ENCODE measurements at regions not wholly inside any gene's neighbourhood (a gene's known extent, or its start where the extent isn't known, plus 50 kb on each side); places are given as distances from the start of the nearest gene placed in this dataset.

GRCh38 chr19:56917998-56918397, 77.5 kb upstream of the PEG3 start:
- ChIA-PET POLR2A (no interaction called here), CTCF (ENCODE audit: low intra/inter-chr PET ratio) (no interaction called here)
- intact Hi-C loops (cut with micrococcal nuclease): no loop called here
- no peak for FAIRE-seq
- H3K79me2 ChIP-seq (ENCODE audit: control insufficient read depth, insufficient read depth, low read length): no peaks in the 10 kb centered on the region
- no TSS peak for BruUV-seq (replicated peaks)
- ATAC-seq: no peak
- H3K27ac ChIP-seq (ENCODE audit: extremely low read depth, low read depth, low read length): no peak overlapping the region
- H3K4me2 ChIP-seq (ENCODE audit: insufficient read depth, low read length): no peak overlapping the region
- no peaks in the 10 kb centered on the region for H3K9me3 ChIP-seq (replicated peaks; ENCODE audit: control insufficient read depth, insufficient read depth, low read depth, low read length)
- H3K4me1 ChIP-seq (replicated peaks in 1 of 2; ENCODE audit: control insufficient read depth in 2 of 2, insufficient read depth in 2 of 2, low read length in 2 of 2): no peaks in the 10 kb centered on the region
- no peaks in the 10 kb centered on the region for H3K9me1 ChIP-seq (ENCODE audit: control insufficient read depth, insufficient read depth, low read length)
- WGBS (ENCODE audit: insufficient coverage, low coverage, missing lambda C conversion rate): 1% methylated on average over 6 of the region's 6 CpGs
- no peak overlapping the region for H3K9ac ChIP-seq (ENCODE audit: insufficient read depth in 1 of 2, low read depth in 2 of 2, low read length in 2 of 2)
- H3K27me3 ChIP-seq (ENCODE audit: control insufficient read depth in 2 of 2, insufficient read depth in 2 of 2, low read length in 2 of 2): no peaks in the 10 kb centered on the region
- H3K4me3 ChIP-seq: no peak overlapping the region
- H2AFZ ChIP-seq (ENCODE audit: low read depth, low read length): no peak overlapping the region
- no peaks in the 10 kb centered on the region for H3K36me3 ChIP-seq (ENCODE audit: control insufficient read depth, insufficient read depth, low read length)
- H4K20me1 ChIP-seq (replicated peaks; ENCODE audit: control insufficient read depth, insufficient read depth, low read length): no peaks in the 10 kb centered on the region
- in situ Hi-C loops (cut with MboI): no loop called here
- DNase-seq (ENCODE audit: extremely low read depth in 1 of 4, low spot score in 3 of 4): no peak
- TF ChIP-seq THAP7 (CRISPR knock-in tag; IDR thresholded peaks at IDR 0.05): no peak
- TF ChIP-seq CHD1 (IDR thresholded peaks at IDR 0.05; ENCODE audit: low read length): no peak
- no peak for TF ChIP-seq ZKSCAN1 (IDR thresholded peaks at IDR 0.05; ENCODE audit: low read depth, low read length)
- TF ChIP-seq, protein P1, sequence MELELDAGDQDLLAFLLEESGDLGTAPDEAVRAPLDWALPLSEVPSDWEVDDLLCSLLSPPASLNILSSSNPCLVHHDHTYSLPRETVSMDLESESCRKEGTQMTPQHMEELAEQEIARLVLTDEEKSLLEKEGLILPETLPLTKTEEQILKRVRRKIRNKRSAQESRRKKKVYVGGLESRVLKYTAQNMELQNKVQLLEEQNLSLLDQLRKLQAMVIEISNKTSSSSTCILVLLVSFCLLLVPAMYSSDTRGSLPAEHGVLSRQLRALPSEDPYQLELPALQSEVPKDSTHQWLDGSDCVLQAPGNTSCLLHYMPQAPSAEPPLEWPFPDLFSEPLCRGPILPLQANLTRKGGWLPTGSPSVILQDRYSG (tag; conservative IDR thresholded peaks at IDR 0.05; ENCODE audit: low read depth): no peak
- TF ChIP-seq MED1 (CRISPR knock-in tag; IDR thresholded peaks at IDR 0.05; ENCODE audit: borderline replicate concordance): no peak
- no peak for TF ChIP-seq SIN3B (IDR thresholded peaks at IDR 0.05; ENCODE audit: low read depth)
- no peak for TF ChIP-seq CHD7 (IDR thresholded peaks at IDR 0.05; ENCODE audit: low read depth, low read length)
- no peak for TF ChIP-seq POLR2B (IDR thresholded peaks at IDR 0.05; ENCODE audit: low read depth, partially characterized antibody)
- TF ChIP-seq E2F4 (CRISPR knock-in tag; IDR thresholded peaks at IDR 0.05; ENCODE audit: low read depth): no peak
- no peak for TF ChIP-seq STAT5B (CRISPR knock-in tag; IDR thresholded peaks at IDR 0.05)

Measured in K562 (cell line).